GM18909 (cell line): ENCODE measurements at regions not wholly inside any gene's neighbourhood (a gene's known extent, or its start where the extent isn't known, plus 50 kb on each side); places are given as distances from the start of the nearest gene placed in this dataset.
"Not testable (repeated sequence)": the region's sequence is repeated elsewhere in the genome, so short reads cannot be mapped to it uniquely, and the experiment has no call there.

Source experiments
- ATAC-seq: cut with Tn5 transposase; IDR thresholded peaks from one replicate; pipeline ENCODE4 v1.9.1; 2021; ENCODE audit warnings: mild to moderate bottlenecking; ENCODE audit not compliant: unreplicated experiment, poor library complexity

DNA sequence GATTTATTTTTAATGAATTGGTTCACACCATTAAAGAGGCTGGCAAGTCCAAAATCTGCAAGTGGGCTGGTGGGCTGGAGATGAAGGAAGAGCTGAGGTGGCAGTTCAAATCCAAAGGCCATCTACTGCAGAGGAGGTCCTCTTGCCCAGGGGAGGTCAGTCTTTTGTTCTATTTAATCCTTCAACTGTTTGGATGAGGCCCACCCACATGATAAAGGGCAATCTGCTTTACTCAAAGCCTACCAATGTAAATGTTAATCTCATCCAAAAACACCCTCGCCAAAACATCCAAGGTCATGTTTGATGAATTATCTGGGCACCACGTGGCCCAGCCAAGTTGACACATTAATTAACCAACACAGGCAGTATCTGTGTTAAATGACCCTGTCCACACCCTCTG lies 99.0 kb downstream of the RRAGC start:
- ATAC-seq, result no peak

DNA sequence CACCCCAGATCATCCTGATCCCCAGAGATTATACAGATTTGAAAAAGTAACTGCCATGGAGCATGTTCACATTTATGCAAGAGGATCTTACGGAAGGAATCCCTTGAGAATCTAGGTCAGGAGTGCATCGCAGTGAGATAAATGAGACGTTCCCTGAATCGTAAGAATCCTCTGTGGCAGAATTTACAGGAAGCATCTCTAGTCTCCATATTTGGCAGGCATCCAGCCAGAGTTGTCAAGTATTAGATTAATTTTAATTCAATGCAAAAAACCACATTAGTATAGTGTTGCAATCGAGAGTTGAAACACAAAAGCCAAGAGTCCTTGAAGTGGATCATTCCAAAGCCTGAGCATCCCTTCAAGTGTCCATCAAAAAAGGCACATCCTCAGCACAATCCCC lies 100.8 kb downstream of the RRAGC start:
- ATAC-seq, result no peak

DNA sequence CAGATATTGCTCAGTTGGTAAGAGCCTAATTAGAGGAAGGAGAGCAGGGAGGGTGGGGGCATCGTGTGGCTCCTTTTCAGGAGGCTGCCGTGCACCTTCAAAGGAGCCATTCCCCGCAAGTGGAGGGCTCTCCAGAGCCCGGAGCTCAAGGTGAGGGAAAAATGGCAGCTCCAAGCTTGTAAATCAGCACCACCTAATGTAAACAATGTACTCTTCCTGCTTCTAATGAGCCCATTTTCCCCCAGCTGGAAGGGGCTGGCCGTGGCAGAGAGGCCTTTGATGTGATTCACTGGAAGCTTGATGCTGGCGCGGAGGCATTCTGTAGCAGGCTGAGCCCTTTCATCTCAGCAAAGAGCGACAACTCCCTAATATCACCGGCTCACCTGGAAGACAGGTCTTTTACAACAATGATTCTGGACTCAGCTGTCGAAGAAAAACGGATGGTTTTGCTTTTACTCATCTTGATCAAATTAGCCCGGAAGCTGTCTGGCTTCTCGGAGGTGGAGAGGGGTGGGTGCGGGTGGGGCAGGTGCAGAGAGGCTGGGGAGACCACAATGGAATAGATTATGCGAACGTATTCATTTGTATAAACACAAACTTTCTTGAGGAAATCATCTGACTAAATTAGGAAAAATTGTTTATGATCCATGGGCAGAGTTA lies 112.5 kb downstream of the RRAGC start:
- ATAC-seq, result no peak

GRCh38 chr1:38746402-38746935 lies 113.1 kb downstream of the RRAGC start:
- no peak for ATAC-seq

DNA sequence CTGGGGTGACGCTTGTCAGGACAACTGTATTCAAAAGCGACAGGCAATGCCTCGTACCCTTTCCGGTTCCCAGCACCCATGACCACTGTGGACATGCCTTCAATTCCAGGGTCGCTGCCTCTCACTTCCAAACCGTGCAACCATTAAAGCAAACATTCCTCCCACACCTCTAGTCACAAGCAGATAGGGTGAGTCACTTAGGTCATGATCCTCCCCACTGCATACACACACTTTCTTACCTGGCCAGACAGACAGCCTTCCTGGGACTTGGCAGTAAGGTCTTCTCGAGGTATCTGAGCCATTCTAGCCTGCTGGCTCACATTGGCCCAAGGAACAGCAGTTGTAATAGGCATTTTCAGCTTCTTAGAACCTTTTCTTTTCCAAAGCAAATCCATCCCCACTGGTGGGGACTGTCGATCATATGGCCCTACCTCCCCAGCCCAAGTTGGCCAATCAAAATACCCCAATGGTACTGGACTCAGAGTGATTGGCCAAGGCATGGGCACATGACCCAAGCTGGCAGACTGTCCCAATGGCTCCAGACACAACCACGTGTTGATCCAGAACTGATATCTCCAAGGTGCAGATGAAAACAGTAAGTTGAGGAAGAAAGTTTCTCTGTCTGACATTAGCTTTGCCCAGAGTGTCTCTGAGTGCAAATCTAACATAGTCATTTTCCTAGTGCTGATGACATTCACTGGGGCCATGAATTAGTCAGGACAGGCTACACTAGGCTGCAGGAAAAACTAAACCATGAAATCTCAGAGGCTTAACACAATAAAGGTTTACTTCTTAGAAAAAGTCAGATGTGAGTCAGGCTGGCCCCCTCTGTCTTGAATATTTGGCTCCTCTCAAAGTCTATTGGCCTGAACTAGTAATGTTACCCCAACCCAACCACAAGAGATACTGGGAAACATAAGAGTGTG lies 113.8 kb downstream of the RRAGC start:
- no peak for ATAC-seq

DNA sequence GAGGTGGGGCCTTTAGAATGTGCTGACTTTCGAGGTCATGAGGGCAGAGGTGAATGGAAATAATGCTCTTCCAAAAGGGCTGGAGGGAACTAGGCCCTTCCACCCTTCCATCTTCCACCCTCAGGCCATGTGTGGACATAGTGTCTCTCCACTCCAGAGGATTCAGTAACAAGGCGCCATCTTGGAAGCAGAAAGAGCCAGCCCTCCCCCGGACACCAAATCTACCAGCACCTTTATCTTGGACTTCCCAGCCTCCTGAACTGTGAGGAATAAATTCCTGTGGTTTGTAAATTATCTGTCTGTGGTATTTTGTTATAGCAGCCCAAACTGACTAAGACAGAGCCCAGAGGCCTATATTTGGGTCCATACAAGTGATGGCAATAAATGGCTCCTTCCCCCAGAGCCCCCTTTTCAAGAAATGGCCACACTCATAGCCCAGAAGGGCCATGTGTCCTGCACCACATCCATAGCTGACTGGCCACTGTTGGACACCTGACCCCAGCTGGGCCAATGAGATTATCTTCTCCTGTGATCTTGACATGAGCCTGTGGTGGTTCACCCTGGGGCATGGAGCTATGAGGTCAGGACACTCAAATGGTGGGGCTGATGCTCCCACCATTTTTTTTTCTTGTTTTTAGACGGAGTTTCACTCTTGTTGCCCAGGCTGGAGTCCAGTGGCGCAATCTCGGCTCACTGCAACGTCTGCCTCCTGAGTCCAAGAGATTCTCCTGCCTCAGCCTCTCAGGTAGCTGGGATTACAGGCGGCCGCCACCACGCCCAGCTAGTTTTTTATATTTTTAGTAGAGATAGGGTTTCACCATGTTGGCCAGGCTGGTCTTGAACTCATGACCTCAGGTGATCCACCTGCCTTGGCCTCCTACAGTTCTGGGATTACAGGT lies 114.9 kb downstream of the RRAGC start:
- no peak for ATAC-seq

DNA sequence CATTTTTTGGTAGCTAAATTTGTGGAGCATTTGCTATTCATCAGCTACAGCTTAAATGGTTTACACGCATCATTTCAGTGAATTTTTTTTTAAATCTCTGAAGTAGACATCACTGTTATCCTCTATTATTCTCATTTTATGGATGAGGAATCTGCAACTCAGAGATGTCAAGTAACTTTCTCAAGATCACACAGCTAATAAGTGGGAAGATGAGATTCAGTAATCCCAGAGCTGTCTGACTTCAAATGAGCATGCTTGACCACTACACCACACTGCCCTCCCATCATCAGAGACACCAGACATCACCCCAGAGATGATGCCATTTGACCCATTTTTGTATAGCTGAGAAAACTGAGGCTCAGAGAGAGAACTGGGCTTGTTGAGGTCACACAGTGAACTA lies 116.4 kb downstream of the RRAGC start:
- ATAC-seq, result no peak

GRCh38 chr1:38741341-38741740 lies 118.2 kb downstream of the RRAGC start:
- no peak for ATAC-seq

DNA sequence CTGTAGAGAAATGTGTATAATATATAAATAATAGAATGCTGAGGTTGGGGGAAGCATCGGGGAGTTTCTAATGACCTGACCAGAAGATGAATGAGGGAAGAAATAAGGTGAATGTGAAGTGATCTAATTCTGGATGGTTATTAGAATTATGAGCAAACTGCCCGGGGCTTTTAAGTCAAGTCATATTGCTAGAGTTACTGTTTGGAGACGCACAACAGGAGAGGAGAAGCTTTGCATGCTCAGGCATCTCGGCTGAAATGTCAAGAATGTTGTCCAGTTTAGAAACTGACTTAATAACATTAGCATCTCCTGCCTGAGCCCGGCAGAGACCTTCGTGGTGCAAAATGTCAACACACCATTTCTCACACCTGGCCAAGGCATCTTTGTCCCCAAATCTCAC lies 119.1 kb downstream of the RRAGC start:
- ATAC-seq, result no peak

DNA sequence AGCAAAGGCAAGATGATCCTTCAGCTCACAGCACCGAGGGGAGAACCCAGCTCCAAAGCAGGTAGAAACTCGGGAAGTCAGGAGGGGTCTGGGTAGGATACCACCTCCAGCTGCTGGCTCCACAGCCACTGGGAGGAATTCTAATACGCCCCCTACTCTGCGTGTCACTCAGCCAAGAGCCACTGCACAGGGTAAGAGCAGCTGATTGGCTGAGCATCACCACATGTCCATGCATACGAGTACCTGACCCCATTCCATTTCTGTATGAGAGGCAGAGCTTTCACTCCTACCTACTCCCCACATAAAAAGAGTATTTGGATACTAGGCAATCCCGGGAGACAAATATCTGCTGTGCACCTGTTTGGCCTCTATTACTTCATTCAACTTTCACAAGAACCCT lies 121.4 kb downstream of the RRAGC start:
- ATAC-seq, result no peak

DNA sequence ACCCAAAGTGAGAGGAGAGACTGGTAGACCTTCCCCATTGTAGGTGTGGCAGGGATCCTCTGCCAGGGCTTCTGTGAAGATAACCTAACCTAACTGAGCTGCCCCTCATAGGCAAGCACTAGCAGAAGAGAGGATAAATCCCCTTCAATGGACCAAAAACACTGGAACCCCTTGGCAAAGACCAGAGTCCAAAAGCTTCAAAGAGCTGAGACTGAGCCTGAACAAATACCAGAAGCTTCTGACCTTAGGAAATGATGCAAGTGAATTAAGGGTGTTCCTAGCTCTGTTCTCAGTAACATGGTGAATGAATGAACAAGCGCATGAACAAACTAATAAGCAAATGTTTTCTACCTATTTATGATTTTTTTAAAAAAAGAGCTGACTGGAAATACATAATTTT lies 123.2 kb downstream of the RRAGC start:
- ATAC-seq, result no peak

DNA sequence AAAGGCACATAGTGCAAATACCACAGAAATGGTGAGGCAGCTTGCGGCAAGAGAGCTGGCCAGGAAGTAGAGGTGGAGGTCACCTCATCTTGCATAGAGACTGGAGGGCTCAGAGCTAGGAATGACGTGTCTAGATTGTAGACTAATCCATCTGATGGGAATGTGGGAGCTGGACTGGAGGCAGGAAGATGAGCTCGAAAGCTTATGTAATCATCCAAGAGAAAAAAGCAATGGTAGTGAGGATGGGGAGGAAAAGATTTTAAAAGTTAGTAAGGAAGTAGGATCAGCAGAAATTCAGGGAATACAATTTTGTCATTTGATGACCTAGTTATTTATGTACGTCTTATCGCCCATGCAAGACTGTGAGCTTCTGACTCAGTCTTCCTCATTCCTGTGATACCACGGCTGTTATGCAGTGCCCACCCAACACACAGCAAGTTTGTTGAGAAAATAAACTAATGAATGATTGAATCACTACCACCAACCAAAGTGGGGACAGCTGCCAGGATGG lies 123.9 kb downstream of the RRAGC start:
- ATAC-seq, result no peak

- ATAC-seq, result no peak
Measured at GRCh38 chr1:38733761-38734160, 125.8 kb downstream of the RRAGC start.

DNA sequence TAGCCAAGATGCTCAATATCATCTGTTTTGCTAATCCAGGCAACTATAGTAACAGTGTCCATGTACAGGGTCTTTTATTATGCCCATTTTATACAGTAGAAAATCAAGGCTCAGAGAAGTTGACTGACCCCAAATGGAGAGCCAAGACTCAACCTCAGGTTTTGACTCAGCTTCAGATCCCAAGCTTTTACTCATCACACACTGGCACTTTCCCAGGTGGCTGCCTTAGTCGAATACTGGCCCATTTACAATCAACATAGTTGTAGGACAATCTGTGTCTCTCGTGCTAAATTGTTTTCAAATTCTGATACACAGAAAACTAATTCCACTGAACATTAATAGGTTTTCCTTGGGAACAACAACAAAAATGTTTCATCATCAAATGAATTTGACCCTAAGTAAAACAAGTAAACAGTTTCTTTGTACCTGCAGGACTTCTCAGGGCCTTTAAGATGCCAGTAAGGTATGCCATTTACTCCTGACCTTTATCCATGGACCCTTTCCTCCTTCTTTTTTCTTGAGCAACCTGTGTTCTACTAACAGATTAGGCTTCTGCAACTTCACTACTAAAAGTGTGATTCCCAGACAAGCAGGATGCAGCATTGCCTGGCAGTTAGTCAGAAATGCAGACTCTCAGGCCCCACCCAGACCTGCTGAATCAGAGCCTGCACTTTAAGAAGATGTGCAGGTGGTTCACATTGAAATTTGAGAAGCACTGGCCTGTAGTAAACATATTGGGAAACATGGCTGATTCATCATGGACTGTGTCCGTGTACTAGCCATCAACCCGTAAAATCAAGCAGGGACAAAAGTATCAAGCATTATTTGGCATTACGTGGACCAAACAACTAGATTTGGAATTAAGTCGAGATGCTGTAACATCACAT lies 128.8 kb downstream of the RRAGC start:
- ATAC-seq, result no peak

GRCh38 chr1:38728585-38728908 lies 131.0 kb downstream of the RRAGC start:
- no peak for ATAC-seq

GRCh38 chr1:38727684-38728584 lies 131.6 kb downstream of the RRAGC start:
- no peak for ATAC-seq

GRCh38 chr1:38725321-38725961 lies 134.1 kb downstream of the RRAGC start:
- ATAC-seq, result not testable (repeated sequence)
